ENCODE measurements at regions not wholly inside any gene's neighbourhood (a gene's known extent, or its start where the extent isn't known, plus 50 kb on each side); places are given as distances from the start of the nearest gene placed in this dataset.

DNA sequence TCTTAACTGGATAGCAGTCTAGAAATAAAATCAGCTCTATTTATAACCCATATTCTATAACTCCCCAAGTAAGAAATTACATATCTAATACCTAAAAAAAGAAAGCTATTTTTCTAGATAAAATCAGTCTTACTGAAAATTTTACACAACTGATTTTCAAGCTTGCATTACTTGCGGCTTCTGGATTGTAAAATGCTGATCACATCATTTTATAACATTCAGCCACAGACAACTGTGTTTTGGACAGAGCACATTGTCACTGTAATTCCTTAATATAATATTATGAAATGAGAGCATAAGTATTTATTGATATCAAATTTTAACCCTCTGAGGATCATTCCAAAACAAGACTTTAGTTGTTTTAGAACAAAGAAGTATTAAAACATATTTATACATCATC lies 78.5 kb upstream of the ARID2 start:
- H3K4me3 ChIP-seq (ENCODE audit: control insufficient read depth, low read depth, low read length): no peak overlapping the region
- TF ChIP-seq, protein P1, sequence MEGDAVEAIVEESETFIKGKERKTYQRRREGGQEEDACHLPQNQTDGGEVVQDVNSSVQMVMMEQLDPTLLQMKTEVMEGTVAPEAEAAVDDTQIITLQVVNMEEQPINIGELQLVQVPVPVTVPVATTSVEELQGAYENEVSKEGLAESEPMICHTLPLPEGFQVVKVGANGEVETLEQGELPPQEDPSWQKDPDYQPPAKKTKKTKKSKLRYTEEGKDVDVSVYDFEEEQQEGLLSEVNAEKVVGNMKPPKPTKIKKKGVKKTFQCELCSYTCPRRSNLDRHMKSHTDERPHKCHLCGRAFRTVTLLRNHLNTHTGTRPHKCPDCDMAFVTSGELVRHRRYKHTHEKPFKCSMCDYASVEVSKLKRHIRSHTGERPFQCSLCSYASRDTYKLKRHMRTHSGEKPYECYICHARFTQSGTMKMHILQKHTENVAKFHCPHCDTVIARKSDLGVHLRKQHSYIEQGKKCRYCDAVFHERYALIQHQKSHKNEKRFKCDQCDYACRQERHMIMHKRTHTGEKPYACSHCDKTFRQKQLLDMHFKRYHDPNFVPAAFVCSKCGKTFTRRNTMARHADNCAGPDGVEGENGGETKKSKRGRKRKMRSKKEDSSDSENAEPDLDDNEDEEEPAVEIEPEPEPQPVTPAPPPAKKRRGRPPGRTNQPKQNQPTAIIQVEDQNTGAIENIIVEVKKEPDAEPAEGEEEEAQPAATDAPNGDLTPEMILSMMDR (IDR thresholded peaks at IDR 0.05; ENCODE audit: control insufficient read depth, insufficient read depth, low read depth, low read length, missing control alignments): no peak
- no peak for DNase-seq (ENCODE audit: low read depth)

DNA sequence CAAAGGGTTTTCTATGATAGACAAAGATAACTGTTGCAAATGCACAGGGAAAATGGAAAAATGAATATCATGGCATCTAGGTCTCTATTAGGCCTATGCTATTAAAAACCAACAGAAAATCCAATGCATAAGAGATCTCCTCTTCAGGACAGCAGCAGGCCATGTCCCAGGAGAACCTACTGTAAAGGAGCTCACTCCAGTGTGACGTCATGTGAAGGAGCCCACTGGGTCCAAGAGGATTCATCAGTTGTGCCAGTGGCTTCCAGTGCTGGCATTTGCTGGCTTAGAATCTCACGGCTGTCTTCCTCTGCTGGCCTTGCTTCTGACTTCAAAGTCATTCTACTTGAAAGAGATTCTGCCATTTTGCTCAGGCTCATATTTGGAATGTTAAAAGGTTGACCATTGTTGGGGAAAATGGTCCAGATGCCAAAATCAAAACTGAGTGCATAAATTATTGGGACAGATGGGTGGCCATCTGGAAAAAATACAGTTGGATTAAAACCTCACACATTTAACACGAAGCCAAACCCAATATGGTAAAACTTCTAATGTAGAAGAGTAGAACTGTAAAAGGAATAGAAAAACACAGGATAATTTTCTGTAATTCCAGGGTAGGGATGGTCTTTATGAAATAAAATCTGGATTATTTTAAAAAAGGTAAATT lies 75.4 kb upstream of the ARID2 start:
- TF ChIP-seq, protein P1 (IDR thresholded peaks at IDR 0.05; ENCODE audit: control insufficient read depth, insufficient read depth, low read depth, low read length, missing control alignments): no peak

DNA sequence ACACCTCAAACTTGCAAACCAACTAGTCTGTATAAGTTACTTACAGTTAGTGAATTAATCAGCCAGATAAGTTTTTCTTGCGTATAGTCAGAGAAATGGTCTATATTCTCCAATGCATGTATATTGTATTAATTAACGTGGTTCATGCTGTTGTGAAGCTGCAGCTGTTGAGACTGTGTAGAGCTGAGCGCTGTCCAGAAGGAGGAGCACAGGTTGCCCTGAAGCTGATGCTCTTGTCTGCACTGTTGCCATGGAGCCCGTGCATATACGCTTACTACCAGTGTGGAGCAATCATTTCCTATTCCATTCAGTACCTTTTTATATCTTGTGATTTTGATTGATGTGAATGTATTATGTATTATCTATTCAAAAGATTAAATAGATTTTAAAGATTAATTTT lies 74.3 kb upstream of the ARID2 start:
- TF ChIP-seq, protein P1 (IDR thresholded peaks at IDR 0.05; ENCODE audit: control insufficient read depth, insufficient read depth, low read depth, low read length, missing control alignments): no peak
- no peak for DNase-seq (ENCODE audit: low read depth)
- no peak overlapping the region for H3K4me3 ChIP-seq (ENCODE audit: control insufficient read depth, low read depth, low read length)

More for the DNA sequence above, 75.4 kb upstream of the ARID2 start:
- no peak overlapping the region for H3K4me3 ChIP-seq (ENCODE audit: control insufficient read depth, low read depth, low read length)
- DNase-seq (ENCODE audit: low read depth): no peak

DNA sequence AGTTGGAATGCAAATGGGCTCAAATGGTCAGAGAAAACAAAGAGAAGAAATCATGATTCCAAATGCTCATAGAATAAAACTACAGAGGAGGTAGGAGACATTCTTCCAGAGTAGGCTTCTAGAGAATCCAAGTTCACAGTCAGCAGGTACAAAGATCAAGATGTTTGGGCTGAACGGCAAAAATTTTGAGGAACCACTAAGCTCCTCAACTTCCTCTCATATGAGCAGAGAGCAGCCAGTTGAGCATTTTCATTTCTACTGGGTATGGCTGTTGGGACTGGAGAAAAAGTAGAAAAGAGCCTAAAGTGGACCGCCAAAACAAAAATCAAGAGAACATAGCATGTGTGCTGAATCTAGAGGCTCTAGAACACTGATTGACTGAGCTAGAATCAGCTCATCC lies 73.8 kb upstream of the ARID2 start:
- DNase-seq (ENCODE audit: low read depth): no peak
- TF ChIP-seq, protein P1 (IDR thresholded peaks at IDR 0.05; ENCODE audit: control insufficient read depth, insufficient read depth, low read depth, low read length, missing control alignments): no peak
- no peak overlapping the region for H3K4me3 ChIP-seq (ENCODE audit: control insufficient read depth, low read depth, low read length)

DNA sequence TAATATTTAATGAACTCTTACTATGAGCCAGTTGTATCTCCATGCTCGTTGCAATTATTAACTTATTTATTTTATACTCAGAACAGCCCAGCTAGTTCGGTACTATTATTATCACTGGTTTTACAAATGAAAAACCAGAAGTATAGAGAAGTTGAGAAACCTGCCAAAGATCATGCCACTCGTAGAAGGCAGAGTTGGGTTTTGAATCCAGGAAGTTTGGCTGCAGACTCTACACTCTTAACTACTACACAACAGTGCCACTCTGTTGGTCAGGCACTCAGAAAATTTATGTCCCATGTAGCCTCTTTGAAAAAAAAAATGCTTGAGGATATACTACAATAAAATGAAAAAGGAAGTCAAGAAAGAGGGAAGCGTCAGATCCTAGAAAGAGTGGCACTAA lies 71.5 kb upstream of the ARID2 start:
- DNase-seq (ENCODE audit: low read depth): no peak
- TF ChIP-seq, protein P1 (IDR thresholded peaks at IDR 0.05; ENCODE audit: control insufficient read depth, insufficient read depth, low read depth, low read length, missing control alignments): no peak
- H3K4me3 ChIP-seq (ENCODE audit: control insufficient read depth, low read depth, low read length): no peak overlapping the region

DNA sequence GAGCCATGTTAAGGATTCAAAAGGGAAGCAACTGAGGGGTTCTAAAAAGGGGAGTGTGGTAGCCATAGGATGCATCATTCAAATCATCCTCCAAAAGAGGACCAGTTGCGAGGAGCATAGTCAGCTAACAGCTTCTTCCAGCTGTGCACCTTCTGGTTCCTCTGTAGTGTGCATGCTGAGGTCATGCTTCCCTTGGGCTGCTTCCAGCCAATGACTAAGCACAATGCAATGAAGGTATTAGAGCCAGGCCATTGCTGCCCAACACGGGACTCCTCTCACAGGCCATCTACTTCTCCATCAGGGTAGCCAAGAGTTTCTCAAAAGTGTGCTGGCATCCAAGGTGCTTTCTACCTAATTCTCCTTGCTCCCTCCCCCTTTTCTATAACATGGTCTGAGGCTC lies 69.2 kb upstream of the ARID2 start:
- TF ChIP-seq, protein P1 (IDR thresholded peaks at IDR 0.05; ENCODE audit: control insufficient read depth, insufficient read depth, low read depth, low read length, missing control alignments): no peak
- DNase-seq (ENCODE audit: low read depth): no peak
- H3K4me3 ChIP-seq (ENCODE audit: control insufficient read depth, low read depth, low read length): no peak overlapping the region
